Loucy (cell line): ENCODE measurements at regions not wholly inside any gene's neighbourhood (a gene's known extent, or its start where the extent isn't known, plus 50 kb on each side); places are given as distances from the start of the nearest gene placed in this dataset.

Experiments used
- CTCF ChIP-seq: fragments of 200-600 bp; sonication (generic); conservative IDR thresholded peaks from 2 replicates; pipeline ENCODE4 v1.5.1; 2014; ENCODE audit warnings: mild to moderate bottlenecking, antibody characterized with exemption, low read length
- EZH2phosphoT487 ChIP-seq: fragments of 200-600 bp; IDR thresholded peaks from 2 replicates; pipeline ENCODE4 v1.6.1; 2018; ENCODE audit warnings: antibody characterized with exemption, mild to moderate bottlenecking, moderate library complexity, borderline replicate concordance

- TF ChIP-seq CTCF, result no peak
- no peak for TF ChIP-seq EZH2phosphoT487
Observed at GRCh38 chr6:120648713-120649112, 685.6 kb downstream of the TBC1D32 start.
